Activated CD4-positive, alpha-beta T cell treated with anti-CD3 and anti-CD28 coated beads, Interleukin-10, Interleukin-2, amounts not matched to agents 100 ng/mL and 50 ng/mL, durations not matched to agents 16 hours and 8 hours (primary cell): ENCODE measurements at regions not wholly inside any gene's neighbourhood (a gene's known extent, or its start where the extent isn't known, plus 50 kb on each side); places are given as distances from the start of the nearest gene placed in this dataset.

Experiments
- DNase-seq: peaks from one replicate; pipeline ENCODE4 v3.0.0-alpha.2; 2020

- DNase-seq: no peak
Measured at GRCh38 chr14:101340556-101340955, 220.7 kb upstream of the DIO3 start.

DNA sequence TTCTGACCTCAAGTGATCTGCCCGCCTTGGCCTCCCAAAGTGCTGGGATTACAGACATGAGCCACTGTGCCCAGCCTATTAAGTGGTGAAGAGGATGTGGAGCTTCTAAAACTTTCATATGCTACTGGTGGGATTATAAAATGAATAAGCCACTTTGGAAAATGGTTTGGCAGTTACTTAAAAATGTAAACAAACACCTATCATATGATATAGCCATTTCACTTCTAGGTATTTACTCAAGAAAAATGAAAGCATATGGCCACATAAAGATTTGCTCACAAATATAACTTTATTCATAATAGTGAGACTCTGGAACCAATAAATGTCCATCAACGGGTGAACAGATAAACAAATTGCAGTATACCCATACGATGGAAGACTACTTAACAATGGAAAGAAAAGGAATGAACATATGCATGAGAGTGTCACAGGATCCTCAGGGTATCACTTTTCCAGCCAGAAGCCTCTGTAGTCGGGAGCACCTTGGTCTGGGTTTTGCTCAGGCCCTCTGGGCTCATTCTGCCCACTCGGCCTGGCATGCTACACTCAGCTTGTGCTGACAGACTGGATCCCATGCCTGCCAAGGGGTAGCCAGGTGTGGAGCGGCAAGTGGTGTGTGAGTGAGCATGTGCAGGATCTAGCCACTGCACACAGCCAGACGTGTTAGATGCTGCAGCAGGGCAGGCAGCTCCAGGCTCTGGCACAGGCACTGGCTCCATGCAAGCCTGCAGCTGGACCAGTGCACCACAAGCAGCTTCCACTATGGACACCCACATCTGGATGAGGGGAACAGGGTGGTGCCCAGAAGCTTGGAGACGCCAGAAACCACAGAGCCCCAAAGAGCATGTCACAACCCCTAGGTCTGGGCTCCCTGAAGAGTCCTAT lies 213.2 kb upstream of the DIO3 start:
- no peak for DNase-seq

DNA sequence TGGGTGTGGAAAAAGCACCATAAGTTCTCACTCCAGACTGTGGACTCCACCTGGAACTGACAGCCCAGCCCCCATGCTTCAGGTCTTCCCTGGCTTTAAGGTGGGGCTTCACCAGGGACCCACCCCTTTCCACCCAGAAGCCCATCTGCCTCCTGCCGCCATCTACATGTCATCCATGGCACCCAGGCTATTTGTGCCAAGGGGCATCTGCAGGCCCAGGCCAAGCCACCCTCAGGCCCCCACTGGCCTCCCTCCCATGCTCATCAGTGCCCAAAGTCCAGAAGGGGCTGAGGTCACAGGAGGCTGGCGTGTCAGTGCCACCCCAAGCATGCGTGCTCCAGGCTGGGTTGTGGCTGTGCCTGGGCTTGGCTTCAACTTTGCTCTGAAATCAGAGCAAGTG lies 212.2 kb upstream of the DIO3 start:
- DNase-seq: no peak

GRCh38 chr14:101350021-101350420 lies 211.3 kb upstream of the DIO3 start:
- no peak for DNase-seq

- DNase-seq: no peak
Measured at GRCh38 chr14:101350691-101351090, 210.6 kb upstream of the DIO3 start.

DNA sequence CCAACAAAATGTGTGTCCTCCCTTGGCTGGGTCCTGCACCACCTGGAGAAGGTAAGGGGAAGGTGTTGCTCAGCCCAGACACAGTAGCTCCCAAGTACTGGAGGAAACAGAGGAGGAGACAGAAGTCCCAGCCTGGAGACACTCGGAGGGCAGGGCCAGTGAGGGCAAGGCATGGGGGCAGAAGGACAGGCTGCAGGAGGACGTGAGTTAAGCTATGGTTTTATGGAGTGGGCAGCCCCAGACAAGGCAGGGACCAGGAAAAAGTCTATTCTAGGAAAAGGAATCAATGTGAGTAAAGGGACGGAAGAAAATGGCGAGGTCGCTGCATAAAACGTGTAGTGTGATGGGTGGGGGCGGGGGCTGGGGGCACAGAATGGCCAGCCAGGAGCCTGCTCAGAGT lies 210.1 kb upstream of the DIO3 start:
- no peak for DNase-seq

DNA sequence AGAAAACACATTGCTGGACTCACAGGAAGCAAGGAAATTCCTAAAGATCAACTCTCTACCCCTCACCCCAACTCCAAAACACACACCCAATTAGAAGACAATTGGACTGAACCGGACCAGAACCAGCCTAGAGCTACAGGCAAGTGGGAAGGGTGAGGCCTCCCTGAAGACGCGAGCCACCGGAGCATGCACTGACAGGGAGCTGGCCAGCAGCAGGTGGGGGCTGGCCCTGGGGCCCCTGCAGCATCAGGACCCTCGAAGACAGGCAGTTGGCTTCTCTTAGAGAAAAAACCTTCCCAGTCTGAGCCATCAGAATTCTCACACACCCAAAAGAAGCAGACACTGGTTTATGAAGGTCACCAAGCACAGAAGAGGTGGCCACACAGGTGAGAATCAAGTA lies 209.5 kb upstream of the DIO3 start:
- DNase-seq: no peak

- DNase-seq: no peak
Measured at GRCh38 chr14:101352567-101352966, 208.7 kb upstream of the DIO3 start.

GRCh38 chr14:101353422-101353821 lies 207.9 kb upstream of the DIO3 start:
- no peak for DNase-seq

- DNase-seq: no peak
Measured at GRCh38 chr14:101354726-101355125, 206.6 kb upstream of the DIO3 start.

DNA sequence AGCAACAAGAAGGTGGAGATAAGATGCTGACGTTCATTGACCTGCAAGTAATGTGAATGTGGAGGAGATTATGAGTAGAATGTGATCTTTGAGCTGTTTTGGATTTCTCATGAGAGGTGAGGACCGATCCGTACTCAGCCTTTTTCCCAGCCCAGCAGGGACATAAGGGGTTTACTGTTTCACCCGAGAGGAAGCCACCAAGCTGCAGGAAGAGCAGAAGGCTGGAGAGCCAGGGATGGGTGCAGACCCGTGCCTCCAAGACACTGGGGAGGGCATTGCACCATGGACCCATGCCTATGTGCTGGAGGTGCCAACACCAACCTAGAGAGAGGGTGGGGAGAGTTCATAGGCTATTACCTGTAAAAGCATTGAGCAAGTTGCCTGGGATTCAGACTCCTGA lies 206.0 kb upstream of the DIO3 start:
- DNase-seq: no peak

- DNase-seq: no peak
Measured at GRCh38 chr14:101357038-101357437, 204.3 kb upstream of the DIO3 start.

DNA sequence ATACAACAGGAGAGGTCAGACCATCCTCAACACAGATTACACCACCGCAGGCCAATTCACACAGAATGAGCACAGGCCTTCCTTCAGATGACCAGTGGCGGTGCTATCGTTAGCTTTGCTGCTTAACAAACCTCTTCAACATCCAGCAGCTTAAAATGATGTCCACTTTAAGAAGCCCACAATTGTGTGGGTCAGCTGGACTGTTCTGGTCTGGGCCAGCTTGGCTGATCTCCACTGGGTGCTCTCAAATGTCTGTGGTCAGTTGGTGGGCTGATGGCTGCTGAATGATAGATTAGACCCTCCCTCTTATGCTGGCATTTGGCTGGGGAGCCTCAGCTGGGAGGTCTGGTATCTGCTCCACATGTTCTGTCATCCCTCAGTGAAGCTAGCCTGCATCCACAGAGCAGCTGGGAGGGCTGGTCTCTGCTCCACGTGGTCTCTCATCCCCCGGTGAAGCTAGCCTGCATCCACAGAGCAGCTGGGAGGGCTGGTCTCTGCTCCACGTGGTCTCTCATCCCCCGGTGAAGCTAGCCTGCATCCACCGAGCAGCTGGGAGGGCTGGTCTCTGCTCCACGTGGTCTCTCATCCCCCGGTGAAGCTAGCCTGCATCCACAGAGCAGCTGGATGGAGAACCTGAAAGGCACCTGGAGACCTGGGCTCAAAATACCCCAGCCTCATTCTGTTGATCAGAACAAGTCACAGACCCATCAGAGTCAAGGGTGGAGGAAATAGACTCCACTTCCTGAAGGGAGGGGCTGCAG lies 203.6 kb upstream of the DIO3 start:
- no peak for DNase-seq

GRCh38 chr14:101358320-101359125 lies 202.8 kb upstream of the DIO3 start:
- DNase-seq: no peak

GRCh38 chr14:101359221-101360053 lies 201.9 kb upstream of the DIO3 start:
- no peak for DNase-seq

- no peak for DNase-seq
Measured at GRCh38 chr14:101360054-101360911, 201.0 kb upstream of the DIO3 start.

- no peak for DNase-seq
Measured at GRCh38 chr14:101361044-101361443, 200.3 kb upstream of the DIO3 start.

DNA sequence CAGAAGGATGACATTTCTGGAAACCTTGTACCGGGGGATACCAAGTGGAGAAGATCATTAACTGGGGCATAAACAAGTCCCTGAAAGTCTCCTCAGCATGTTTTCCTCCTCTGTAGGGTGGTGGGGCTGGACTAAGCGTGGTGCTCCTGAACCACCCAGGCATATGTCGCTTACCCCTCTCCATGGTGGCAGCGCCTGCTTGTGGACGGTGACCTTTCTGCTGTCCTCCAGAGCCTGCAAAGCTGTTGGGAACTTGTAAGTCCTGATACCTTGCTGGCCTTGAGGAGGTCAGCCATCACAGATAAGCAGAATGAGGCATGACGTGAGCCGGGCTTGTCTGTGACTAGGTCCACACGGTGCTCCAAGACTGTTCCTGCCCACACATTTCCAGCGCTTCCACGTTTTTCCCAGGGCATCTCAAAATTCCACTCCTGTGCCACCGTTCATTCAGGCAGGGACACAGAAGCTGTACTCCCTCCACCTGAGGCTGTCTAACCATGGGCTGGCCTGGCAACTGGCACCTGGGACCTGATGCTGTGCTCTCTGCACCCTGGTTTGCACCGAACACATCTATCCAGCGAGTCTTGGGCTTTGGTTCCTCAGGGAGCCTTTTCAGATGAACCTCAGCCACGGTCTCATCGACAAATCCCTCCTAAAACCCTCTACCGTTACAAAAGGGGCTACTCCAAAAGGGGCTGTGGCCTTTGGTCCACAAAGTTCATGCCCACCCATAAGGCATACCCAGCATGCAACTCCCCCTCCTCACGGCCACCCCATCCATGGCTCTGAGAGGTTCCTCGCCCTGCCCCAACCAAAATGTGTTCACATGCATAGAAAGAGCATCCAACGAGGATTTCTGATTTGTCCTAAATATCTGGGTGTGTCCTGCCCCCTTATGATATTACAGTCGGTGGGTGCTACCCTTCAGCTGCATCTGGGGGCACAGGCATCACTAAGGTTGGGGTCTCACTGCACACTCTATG lies 199.6 kb upstream of the DIO3 start:
- DNase-seq: no peak

DNA sequence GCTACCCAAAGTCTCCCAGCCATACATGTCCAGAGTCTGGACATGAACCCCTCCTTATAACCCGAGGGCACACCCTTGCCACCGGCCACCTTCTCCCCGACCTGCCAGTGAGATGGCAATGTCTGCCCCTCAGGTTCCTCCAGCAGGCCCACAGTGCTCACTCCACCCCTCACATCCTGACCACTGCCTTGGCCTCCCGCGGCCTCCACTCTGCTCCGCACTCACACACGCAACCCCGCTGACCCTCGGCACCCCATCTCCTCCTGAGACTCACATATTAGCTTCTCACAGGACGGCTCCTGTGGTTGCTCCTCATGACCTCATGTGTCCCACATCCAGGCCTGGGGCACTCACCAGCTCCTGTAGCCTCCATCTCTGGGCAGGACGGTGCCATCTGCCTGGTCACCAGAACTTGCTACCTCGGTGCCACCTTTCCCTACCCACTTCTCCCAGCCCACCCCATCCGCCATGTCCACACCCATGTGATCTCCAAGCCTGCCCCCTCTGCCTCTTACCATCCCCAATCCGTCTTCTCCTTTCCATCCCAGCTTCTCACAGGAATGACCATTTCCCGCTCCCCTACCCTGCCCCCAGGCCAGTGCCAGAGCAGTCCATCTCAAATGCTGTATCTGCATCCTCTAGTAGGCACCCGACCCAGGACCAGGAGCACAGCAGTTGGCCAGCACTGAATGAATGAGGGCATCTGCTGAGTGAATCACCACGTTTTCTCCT lies 198.6 kb upstream of the DIO3 start:
- no peak for DNase-seq

GRCh38 chr14:101363261-101363555 lies 198.1 kb upstream of the DIO3 start:
- DNase-seq: no peak
